ENCODE measurements at regions not wholly inside any gene's neighbourhood (a gene's known extent, or its start where the extent isn't known, plus 50 kb on each side); places are given as distances from the start of the nearest gene placed in this dataset.

DNA sequence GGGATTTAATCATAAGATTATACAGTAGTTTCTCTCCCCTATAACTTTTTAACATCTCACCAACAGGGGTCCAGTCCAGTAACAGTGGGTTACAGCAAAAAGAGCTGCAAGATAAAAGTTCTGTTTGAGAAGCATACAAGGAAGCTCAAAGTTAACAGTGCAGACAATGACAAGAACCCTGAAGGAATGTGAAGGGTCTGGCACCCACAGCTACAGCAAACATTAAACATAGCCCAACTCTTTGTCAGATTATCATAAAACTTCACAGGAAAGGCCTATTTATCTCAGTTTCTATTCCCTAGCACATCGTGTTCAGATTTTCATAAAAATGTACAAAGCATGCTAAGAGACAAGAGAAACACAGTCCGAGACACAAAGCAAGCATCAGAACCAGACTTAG is 309.4 kb downstream of the DIRAS2 start:
- peaks cover 12% of the 10 kb centered on the region for H3K4me1 ChIP-seq (ENCODE audit: insufficient read depth, low read length)
- H3K9me3 ChIP-seq (ENCODE audit: control insufficient read depth, insufficient read depth, low read length), result no peaks in the 10 kb centered on the region
- no peak overlapping the region for H3K9ac ChIP-seq (ENCODE audit: low read depth, low read length)
- H3K36me3 ChIP-seq (ENCODE audit: insufficient read depth, low read length), result no peaks in the 10 kb centered on the region

DNA sequence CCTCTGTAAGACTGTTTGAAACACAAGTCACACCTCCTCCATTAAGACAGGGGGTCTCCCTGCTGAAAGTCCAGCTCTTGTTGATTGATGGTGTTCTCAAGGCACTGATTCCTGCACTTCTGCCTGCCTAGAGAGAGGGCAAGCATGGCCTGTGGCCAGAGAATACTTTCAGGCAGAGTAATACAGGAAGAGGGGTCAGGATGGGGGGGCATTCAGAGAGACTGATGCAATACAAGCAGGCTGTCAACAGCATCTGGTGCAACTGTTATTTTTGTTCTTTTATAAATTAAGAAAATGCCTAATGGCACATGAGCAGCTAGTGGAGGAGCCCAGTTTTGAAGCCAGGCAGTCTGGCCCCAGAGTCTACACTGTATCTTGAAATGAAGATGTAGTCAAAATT is 302.2 kb downstream of the DIRAS2 start:
- Histone ChIP-seq H3K9me3 (ENCODE audit: control insufficient read depth, insufficient read depth, low read length) (no peaks in the 10 kb centered on the region), H3K36me3 (ENCODE audit: insufficient read depth, low read length) (no peaks in the 10 kb centered on the region), H3K9ac (ENCODE audit: low read depth, low read length) (no peak overlapping the region), H3K4me1 (ENCODE audit: insufficient read depth, low read length) (peaks cover 8% of the 10 kb centered on the region)

DNA sequence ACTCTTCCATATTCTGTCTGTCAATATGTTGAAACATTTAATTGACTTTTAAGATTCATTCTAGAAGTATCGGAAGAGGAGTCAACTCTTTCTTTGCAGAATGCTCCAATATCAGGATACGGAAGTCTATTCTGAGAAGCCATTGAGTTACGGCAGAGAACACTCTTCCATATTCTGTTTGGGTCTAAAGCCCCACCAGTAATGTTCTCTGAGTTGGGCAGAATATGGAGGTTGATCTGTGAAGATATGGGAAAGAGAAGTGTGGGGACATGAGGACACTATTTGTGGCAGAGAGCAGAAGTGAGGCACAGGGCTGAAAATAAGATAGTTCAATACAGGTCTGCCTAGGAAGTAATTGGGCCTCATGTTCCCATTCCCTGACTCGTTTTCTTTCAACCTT is 300.0 kb downstream of the DIRAS2 start:
- Histone ChIP-seq H3K9ac (ENCODE audit: low read depth, low read length) (no peak overlapping the region), H3K4me1 (ENCODE audit: insufficient read depth, low read length) (peaks cover 12% of the 10 kb centered on the region), H3K36me3 (ENCODE audit: insufficient read depth, low read length) (no peaks in the 10 kb centered on the region), H3K9me3 (ENCODE audit: control insufficient read depth, insufficient read depth, low read length) (no peaks in the 10 kb centered on the region)

DNA sequence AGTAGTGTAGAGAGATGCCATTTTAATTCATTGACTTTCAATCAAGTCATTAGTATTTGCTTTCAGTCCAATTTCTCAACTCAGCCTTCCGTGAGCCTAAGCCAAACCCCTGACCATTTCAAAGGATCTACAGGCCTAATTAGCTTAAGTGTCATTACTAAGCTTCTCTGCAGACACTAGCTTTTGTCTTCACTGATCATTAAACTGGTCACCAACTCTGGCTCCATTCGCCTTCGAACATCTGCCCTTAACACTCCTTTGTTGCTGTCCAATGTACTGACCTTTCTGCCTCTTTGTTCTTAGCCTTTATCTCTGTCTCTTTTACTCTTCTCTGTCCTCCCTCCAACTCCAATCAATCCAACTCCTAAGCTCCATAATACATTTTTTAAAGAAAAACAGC is 299.3 kb downstream of the DIRAS2 start:
- no peaks in the 10 kb centered on the region for H3K36me3 ChIP-seq (ENCODE audit: insufficient read depth, low read length)
- H3K4me1 ChIP-seq (ENCODE audit: insufficient read depth, low read length), result peaks cover 13% of the 10 kb centered on the region
- H3K9ac ChIP-seq (ENCODE audit: low read depth, low read length), result no peak overlapping the region
- no peaks in the 10 kb centered on the region for H3K9me3 ChIP-seq (ENCODE audit: control insufficient read depth, insufficient read depth, low read length)

DNA sequence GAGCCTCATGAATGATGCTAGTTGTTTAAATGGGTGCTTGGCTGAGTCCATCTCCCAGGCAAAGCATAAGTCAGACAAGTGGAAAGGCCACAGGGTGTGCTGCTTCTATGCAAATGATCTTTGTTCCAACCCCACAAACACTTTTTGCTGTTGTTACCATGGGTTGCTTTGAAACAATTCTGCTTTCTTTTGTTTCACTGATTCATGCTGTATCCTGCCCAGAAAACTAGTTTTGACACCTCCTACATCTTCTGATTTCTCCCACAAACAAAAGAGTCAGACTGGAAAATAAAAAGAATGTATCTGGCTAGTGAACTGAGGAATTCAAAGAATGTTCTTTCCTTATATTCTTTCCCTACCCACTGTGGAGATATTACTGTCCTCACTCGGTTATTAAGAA is 298.6 kb downstream of the DIRAS2 start:
- Histone ChIP-seq H3K9me3 (ENCODE audit: control insufficient read depth, insufficient read depth, low read length) (no peaks in the 10 kb centered on the region), H3K36me3 (ENCODE audit: insufficient read depth, low read length) (no peaks in the 10 kb centered on the region), H3K4me1 (ENCODE audit: insufficient read depth, low read length) (peaks cover 13% of the 10 kb centered on the region), H3K9ac (ENCODE audit: low read depth, low read length) (no peak overlapping the region)

DNA sequence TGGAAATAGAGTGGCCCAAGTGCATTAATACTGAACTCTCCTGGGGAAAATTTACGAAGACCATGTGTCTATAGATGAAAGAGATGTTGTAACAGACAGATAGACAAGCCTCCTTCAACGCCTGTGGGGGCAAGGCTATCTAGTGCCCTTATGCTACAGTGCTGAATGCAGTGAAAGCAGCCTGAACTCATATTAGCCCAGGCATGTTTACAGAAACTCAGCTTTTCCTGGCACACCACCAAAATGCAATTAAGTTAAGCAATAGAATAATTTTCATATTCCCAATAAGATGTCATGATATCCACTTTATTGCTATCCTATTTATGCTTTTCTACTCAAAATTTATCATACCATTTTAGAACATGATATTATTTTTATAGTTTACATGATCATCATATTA is 277.0 kb downstream of the DIRAS2 start:
- peaks cover 15% of the 10 kb centered on the region; the same call in 1 of the 2 replicates for H3K4me1 ChIP-seq (ENCODE audit: insufficient read depth, low read length)
- no peak overlapping the region for H3K9ac ChIP-seq (ENCODE audit: low read depth, low read length)
- no peaks in the 10 kb centered on the region for H3K9me3 ChIP-seq (ENCODE audit: control insufficient read depth, insufficient read depth, low read length)
- H3K36me3 ChIP-seq (ENCODE audit: insufficient read depth, low read length), result no peaks in the 10 kb centered on the region

DNA sequence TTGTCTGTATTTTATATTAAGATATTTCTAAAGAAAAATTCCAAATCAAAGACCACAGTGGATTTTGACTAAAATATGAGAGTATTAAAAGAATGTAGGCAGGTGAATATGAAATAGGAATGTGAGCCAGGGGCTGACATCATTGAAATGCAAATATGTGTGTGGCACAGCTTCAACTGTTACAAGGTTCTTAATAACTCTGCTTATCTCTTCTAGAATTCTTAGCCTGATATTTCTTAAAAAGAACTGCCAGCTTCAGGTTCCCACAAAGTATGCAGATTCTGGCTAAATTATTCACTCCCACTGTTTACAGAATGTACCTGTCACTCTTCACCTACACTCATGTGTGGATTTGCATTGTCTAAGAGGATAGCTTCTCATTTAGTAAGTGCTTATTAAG is 274.4 kb downstream of the DIRAS2 start:
- no peaks in the 10 kb centered on the region for H3K9me3 ChIP-seq (ENCODE audit: control insufficient read depth, insufficient read depth, low read length)
- no peak overlapping the region for H3K9ac ChIP-seq (ENCODE audit: low read depth, low read length)
- H3K36me3 ChIP-seq (ENCODE audit: insufficient read depth, low read length), result no peaks in the 10 kb centered on the region
- H3K4me1 ChIP-seq (ENCODE audit: insufficient read depth, low read length), result peaks cover 15% of the 10 kb centered on the region; the same call in 1 of the 2 replicates

DNA sequence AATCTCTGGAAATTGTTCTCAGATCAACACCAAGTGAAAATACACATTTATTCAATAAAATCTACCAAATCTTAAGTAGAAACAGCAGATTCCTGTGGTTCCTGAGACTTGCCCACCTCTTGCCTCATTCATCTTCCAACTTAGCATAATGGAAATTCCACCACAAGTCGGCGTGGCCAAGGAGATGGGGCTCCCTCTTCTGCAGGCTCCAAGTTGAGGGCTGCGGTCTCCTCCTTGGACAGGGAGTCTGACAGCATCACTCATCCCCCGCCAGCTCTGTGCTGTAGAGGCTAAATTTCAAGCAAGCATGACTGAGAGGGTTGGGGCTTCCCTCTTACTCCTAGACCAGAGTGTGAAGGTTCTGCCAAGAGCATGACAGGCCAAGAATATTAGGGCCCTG is 273.7 kb downstream of the DIRAS2 start:
- Histone ChIP-seq H3K36me3 (ENCODE audit: insufficient read depth, low read length) (no peaks in the 10 kb centered on the region), H3K9me3 (ENCODE audit: control insufficient read depth, insufficient read depth, low read length) (no peaks in the 10 kb centered on the region), H3K9ac (ENCODE audit: low read depth, low read length) (no peak overlapping the region), H3K4me1 (ENCODE audit: insufficient read depth, low read length) (peaks cover 15% of the 10 kb centered on the region; the same call in 1 of the 2 replicates)

DNA sequence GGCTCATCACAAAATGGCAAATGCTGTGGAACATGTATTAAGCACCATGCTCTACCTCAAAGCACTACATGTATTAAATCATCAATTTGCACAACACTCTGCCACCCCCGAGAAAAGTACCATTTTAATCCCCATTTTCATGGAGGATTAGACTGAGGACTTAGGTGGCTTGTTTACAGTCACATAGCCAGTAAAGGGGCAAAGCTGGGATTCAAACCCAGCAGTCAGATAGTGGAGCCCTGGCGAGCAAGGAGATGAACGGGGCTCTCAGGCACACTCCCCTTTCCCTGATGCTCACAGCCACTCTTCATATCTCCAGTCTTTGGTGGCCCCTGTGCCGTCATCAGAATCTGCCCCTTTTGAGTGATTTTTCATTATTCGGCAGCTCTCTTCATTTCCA is 262.9 kb downstream of the DIRAS2 start:
- H3K9ac ChIP-seq (ENCODE audit: low read depth, low read length), result no peak overlapping the region
- no peaks in the 10 kb centered on the region for H3K4me1 ChIP-seq (ENCODE audit: insufficient read depth, low read length)
- no peaks in the 10 kb centered on the region for H3K36me3 ChIP-seq (ENCODE audit: insufficient read depth, low read length)
- no peaks in the 10 kb centered on the region for H3K9me3 ChIP-seq (ENCODE audit: control insufficient read depth, insufficient read depth, low read length)

DNA sequence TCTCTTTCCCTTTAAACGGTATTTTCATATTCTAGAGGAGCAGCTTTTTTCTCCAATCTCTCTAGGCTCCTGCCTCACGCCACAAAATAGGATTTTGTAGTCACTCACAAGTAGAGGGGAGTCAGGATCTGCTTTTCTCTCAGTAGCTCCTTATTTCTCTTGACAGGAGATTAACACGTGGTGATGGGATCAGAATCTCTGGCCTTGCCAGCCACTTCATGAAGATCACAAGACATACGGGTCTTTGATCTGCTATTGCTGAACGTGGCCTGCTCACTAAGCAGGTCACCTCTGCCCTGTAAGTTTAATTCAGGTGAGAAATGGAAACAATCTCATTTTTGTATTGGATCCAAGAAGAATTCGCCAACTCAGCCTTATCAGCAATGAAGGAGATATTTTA is 257.5 kb downstream of the DIRAS2 start:
- Histone ChIP-seq H3K4me1 (ENCODE audit: insufficient read depth, low read length) (no peaks in the 10 kb centered on the region), H3K36me3 (ENCODE audit: insufficient read depth, low read length) (no peaks in the 10 kb centered on the region), H3K9ac (ENCODE audit: low read depth, low read length) (no peak overlapping the region), H3K9me3 (ENCODE audit: control insufficient read depth, insufficient read depth, low read length) (no peaks in the 10 kb centered on the region)

DNA sequence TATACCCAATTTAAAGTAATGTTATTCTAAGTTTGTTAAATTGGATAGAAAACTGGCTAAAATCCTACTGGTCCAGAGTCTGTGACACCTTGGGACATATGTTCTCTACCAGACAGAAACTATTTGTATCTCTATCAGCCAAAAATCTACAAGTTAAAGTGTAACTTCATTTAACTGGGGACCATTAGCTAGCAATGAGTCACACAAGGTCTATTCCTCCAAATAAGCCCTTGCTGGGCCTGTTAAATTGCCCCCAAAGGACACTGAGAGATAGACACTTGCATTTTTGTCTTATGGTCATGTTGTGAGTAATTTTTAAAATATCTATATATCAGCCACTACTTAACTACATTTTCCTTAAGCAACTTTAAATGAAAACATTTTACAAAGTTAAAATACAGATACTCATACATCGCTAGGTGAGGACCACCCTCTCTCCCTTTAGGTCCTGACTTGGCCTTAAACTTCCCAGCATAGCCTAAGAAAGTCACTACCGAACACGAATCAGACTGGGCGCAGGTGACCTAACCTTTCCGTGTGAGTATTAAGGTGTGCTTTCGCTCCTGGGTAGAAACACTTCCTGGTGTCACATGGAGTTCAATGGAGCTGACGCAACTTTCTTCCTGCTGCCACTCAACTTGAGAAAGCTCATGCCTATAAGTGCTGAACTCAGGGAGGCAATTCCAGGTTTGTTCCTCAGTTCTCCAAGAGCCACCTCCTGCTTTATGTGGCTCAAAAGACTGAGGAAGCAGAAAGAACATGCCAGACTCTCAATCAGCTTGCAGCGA is 249.1 kb downstream of the DIRAS2 start:
- no peaks in the 10 kb centered on the region for H3K9me3 ChIP-seq (ENCODE audit: control insufficient read depth, insufficient read depth, low read length)
- H3K9ac ChIP-seq (ENCODE audit: low read depth, low read length), result no peak overlapping the region
- no peaks in the 10 kb centered on the region for H3K4me1 ChIP-seq (ENCODE audit: insufficient read depth, low read length)
- H3K36me3 ChIP-seq (ENCODE audit: insufficient read depth, low read length), result no peaks in the 10 kb centered on the region

DNA sequence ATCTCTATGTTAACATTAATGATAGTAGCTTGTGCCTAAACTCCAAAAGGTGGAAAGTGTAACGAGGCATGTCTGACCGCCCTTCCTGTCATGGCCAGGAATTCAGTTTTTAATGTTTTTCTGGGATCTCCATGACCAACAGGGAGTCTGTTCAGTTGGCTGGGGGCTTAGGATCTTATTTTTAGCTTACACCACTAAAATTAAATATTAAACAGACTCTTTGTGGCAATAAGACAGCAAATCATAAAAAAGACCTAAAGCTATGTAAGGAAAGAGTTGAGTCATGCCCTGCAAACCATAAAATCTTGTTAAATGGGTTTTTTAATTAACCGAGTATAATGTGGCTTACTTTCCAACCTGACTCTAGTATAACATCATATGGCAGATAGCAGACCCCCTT is 247.8 kb downstream of the DIRAS2 start:
- H3K36me3 ChIP-seq (ENCODE audit: insufficient read depth, low read length), result no peaks in the 10 kb centered on the region
- H3K9ac ChIP-seq (ENCODE audit: low read depth, low read length), result no peak overlapping the region
- no peaks in the 10 kb centered on the region for H3K4me1 ChIP-seq (ENCODE audit: insufficient read depth, low read length)
- no peaks in the 10 kb centered on the region for H3K9me3 ChIP-seq (ENCODE audit: control insufficient read depth, insufficient read depth, low read length)

DNA sequence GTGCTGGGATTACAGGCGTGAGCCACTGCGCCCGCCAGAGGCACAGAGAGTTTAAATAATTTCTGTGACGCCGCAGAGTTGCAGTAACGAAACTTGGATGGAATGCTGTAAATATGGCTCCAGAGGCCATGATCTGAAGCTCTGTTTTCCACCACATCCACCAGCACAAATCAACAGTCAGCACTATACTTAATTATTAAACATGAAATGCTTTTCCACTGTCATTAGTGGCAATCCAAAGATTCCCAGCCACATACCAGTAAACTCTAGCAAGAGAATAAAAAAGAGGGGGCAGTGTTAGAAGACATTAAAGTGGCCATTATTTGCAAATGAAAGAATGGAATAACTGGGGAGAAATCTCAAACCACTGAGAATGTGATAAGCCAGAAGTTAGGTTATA is 242.5 kb downstream of the DIRAS2 start:
- Histone ChIP-seq H3K4me1 (ENCODE audit: insufficient read depth, low read length) (peaks cover 4% of the 10 kb centered on the region; the same call in 1 of the 2 replicates), H3K36me3 (ENCODE audit: insufficient read depth, low read length) (no peaks in the 10 kb centered on the region), H3K9ac (ENCODE audit: low read depth, low read length) (no peak overlapping the region)

DNA sequence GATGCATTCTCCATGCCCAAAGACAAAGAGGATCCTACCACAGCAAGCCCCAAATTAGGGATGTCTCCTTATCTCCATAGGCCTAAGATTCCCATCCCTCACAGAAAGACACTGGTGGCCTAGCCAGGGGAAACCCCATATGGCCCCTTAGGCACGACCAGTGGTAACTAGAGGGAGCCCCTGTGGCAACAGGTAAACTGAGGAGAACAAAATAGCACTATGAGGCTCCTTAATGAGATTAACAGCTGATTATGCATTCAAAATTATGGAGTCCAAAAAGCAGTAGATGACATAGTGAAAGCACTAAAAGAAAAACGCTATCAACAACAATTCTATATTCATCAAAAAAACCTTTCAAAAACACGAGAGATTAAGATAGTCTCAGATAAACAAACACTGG is 234.0 kb downstream of the DIRAS2 start:
- Histone ChIP-seq H3K9ac (ENCODE audit: low read depth, low read length) (no peak overlapping the region), H3K36me3 (ENCODE audit: insufficient read depth, low read length) (no peaks in the 10 kb centered on the region), H3K9me3 (ENCODE audit: control insufficient read depth, insufficient read depth, low read length) (peaks cover 6% of the 10 kb centered on the region), H3K4me1 (ENCODE audit: insufficient read depth, low read length) (peaks cover 13% of the 10 kb centered on the region; the same call in 1 of the 2 replicates)

More for the DNA sequence above, 242.5 kb downstream of the DIRAS2 start:
- H3K9me3 ChIP-seq (ENCODE audit: control insufficient read depth, insufficient read depth, low read length), result no peaks in the 10 kb centered on the region

DNA sequence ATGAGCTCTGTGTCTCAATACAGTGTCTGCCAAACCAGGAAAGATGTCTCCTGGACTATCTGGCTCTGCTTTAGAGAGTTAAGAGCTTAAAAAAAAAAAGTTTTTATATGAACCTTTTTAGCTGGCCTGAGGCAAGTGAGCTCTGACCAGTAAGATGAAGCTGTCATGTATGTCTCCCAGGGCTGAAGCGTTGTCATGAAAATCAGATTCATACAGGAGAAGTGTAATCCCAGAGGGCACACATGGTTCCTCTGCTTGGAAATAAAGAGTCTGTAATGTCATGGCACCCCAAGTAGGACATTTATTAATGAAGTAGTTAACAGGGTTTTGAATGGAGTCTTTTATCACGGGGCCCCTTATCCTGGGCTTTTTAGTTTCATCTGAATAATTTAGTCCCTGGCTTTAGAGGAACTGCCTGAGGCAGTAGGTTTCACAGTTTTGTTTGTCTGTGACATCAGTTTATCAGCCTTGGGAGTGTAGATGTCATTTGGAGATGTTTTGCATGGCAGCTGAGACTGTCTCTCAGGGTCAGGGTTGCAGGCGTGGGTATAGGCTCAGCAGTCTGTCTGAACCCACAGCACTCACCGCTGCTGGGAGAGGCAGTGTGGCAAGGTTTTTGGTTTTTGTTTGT is 223.3 kb downstream of the DIRAS2 start:
- H3K9ac ChIP-seq (ENCODE audit: low read depth, low read length), result no peak overlapping the region
- H3K9me3 ChIP-seq (ENCODE audit: control insufficient read depth, insufficient read depth, low read length), result no peaks in the 10 kb centered on the region
- H3K36me3 ChIP-seq (ENCODE audit: insufficient read depth, low read length), result no peaks in the 10 kb centered on the region
- peaks cover 20% of the 10 kb centered on the region; the same call in 1 of the 2 replicates for H3K4me1 ChIP-seq (ENCODE audit: insufficient read depth, low read length)

Measured in ES-I3 (cell line).